Stimulated activated CD4-positive, alpha-beta T cell treated with anti-CD3 and anti-CD28 coated beads, TNF-alpha, amount 100 ng/mL, for 24 hours (primary cell): ENCODE measurements at regions not wholly inside any gene's neighbourhood (a gene's known extent, or its start where the extent isn't known, plus 50 kb on each side); places are given as distances from the start of the nearest gene placed in this dataset.

Source experiments
- DNase-seq, 3 experiments: peaks; one replicate each; pipeline ENCODE4 v3.0.0-alpha.2; 2020; ENCODE audit warnings: low read depth in 3 of 3

DNA sequence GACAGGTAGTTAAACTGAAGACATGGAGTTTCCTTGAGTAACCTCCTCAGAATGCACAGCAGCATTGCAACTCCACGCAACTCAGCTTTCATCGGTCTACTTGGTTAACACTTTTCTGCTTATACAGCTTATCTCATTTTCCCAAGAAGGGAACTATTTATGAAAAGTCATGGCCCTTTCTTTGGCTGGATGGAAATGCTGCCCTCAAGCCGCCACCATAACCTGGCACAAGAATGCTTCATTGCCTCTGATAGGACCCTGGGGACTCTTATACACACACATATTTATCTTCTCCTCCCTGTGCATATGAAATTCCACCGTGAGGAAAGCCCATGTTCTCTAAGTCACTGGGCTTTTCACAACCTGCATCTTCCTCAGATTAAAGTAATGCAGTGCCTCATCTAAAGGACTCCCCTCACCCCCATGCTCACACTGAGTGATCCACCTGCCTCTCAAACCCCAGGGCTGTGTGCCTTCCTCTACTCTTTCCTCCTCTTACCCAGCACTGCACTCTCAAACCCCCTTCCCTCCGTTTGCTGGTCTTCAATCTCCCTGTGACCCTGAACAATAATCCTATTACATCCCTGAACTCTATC, 192.0 kb upstream of the HNRNPA3 start:
- DNase-seq: no peak

DNA sequence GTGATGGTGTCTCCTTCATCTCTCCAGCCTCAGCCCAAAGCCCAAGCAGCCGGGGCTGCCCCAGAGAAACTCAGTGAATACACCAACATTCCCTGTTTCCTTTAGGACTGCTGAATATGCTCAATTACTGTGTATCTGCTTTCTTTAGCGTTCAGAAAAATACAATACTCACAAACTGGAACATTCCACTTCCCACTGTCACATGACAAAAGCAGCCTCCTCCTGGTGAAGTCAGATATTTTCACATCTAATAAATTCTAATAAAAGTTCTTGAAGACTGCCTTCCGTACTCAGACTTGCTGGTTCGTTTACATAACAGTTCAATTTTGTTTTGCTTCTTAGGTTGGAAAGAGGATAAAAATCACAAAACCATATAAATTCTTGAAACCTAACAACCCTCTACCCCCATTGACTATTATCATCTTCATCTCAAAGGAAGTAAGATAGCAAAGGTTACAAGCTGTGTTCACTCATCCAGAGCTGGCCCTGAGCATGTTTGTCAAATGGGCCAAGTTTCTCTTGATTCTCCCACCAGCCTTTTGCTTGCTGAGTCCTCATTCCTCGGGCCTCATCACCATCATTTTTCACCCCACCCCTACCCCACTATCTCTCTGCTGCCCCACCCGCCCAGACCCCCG, 190.8 kb upstream of the HNRNPA3 start:
- DNase-seq: no peak

DNA sequence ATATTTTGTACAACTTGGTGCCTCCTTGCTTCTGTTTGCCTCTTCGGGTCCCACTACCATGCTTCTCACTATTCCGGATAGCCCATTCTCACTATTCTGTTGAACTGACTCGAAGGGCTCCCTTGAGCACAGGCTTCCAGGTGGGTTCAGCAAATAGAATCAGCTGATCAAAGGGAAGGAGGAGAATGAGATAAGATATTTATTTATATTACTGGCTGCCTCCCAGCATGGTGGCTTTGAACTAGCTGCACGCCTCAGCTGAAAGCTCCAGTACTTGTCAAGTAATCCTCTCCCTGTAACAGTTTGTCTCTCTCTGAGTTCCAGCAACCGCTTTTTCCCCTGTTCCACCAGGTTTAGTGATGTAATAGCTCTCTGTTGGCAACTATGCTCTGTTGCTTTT, 187.8 kb upstream of the HNRNPA3 start:
- DNase-seq: no peak

DNA sequence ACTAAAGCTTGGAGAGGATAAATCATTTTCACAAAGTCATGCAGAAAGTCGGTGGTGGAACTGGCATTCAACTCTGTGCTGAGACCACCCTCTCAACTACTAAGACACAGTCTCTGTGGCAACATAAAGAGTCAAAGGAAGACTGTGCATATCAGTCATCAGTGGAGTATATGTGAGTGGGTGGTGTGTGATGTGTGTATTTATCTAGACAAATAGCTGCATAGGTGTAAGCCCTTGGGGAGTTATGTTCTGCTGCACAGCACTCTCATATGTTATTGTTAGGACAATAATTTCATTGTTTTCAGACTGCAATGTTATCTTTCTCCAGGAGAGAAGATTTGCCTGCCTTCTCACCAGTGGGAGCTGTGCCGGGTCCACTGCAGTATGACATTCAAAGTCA, 186.3 kb upstream of the HNRNPA3 start:
- no peak for DNase-seq

DNA sequence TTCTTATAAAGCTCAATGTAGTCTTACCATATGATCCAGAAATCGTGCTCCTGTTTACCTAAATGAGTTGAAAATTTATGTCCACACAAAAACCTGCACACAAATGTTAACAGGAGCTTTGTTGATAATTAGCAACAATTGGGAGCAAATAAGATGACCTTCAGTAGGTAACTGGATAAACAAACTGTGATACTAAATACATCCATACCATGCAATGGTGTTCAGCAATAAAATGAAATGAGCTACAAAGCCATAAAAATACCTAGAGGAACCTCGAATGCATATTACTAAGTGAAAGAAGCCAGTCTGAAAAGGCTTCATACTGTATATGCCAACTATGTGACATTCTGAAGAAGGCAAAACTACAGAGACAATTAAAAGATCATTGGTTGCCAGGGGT, 185.6 kb upstream of the HNRNPA3 start:
- DNase-seq: no peak

DNA sequence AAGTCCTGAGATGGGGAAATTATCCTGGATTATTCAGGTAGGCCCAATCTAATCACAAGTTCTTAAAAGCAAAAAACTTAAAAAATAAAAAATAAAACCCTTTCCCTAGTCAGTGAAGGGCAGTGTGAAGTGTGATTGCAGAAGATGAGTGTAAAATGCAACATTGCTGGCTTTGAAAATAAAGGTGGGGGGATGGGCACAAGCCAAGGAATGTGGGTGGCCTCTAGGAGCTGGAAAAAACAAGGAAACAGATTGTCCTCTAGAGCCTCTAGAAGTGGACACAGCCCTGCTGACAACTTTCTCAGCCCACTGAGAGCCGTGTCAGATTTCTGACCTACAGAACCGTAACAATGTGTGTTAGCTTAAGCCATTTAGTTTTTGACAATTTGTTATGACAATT, 184.3 kb upstream of the HNRNPA3 start:
- no peak for DNase-seq

DNA sequence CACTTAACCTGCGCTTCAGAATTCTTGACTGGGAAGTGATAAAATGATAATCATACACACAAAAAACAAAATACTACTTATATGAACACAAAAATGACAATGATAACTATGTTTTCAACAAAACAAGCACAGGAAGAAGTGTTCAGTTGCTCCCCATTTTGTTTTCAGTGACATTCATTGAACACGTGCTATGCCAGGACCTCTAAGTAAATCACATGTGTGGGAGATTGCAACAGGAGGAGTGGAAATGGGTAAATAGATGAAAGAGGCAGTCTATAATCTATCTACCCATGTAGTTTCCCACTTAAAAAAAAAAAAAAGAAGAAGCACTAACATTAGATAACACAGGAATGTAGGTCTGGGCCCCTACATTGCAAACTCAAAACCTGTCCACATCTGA, 183.5 kb upstream of the HNRNPA3 start:
- DNase-seq: no peak

DNA sequence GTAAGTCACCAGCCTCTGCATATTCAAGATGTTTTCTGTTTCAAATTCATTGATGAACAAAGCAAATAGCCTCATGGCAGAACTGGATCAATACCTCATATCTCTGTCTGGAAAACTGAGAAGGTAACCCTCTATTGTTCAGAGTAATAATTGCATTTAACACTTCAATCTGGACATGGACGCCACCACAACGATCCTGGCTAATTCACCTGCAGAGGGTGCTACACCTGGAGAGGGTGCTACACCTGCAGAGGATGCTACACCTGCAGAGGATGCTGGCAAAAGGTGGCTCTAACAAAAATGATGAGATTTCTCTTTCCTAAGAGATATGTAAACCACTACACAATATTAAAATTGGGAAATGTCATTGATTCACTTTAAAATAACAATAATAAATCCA, 183.1 kb upstream of the HNRNPA3 start:
- no peak for DNase-seq

DNA sequence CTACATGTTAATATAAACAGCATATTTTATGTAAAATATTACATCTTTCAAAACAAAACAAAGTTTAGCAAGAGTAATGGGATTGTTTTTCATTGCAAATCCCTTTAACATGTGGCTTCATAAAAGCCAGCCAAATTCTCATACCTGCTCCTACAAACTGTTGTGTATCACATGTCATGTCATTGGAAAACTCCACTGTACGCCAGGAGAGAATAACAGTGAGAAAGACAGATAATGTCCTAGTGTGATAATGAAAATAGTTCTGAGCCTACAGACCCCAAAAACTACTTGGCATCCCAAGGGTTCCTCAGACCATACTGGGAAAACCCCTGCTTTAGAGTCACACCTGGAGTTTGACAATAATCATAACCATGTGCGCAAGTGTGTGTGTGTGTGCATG, 182.7 kb upstream of the HNRNPA3 start:
- DNase-seq: no peak

DNA sequence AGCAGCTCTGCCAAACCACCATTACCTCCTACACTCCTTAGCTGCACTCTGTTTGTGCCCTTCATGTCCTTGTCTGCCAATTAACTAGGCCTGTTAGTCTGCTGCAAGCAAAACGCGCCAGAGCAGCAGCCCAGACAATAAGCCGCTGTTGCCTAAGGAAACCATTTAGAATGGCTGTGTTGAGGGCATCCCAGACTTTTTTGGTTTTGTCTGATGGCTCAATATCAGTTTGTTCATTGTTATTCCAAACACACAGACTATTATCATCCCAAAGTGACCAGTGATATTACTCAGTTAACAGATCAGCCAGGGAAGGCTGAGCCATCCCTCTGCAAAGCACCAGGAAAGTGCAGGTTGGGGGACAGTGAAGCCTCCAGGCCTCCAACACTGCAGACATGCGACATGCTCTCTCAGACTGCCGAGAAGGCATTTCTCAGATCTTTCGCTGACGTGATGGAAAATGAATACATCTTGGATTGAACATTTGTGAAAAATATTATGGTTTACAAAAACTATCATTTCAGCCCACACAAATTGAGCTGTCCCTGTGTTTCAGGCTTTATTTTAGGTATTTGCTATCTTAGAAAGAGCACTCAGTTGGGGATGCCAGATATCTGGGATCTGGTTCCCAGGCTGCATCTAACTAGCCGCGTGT, 182.0 kb upstream of the HNRNPA3 start:
- DNase-seq: no peak

DNA sequence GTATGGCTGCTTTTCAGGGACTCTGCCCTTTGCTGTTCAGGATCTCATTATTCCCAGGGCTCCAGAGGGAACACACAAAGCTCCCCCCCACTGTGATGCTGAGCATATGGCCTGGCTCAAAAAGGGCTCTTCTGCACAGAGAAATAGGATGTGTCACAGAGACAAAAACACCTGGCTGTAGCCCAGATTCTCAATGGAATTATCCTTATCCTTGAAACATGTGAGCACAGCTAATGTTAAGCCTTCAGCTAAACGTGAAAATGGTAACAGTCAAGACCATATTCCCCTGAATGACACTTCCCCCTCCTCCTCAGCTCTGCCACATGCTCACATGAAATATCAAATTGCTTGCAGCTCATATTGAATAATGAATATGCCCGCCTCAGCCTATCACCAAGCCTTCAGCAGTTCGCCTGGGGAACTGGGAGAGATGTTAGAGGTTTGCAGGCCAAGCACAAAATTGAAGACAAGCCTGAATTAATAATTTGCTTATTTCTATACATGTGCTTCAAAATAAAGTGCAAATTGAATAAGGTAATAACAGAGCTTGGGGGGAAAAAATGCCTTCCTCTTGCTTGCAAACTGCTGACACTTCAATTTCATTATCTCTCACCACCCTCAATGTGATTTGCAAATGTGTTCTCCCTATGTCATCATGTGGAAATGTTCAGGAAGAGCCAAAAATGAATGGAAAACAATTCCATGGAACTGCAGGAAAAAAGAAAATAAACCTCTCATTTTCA, 181.0 kb upstream of the HNRNPA3 start:
- no peak for DNase-seq

DNA sequence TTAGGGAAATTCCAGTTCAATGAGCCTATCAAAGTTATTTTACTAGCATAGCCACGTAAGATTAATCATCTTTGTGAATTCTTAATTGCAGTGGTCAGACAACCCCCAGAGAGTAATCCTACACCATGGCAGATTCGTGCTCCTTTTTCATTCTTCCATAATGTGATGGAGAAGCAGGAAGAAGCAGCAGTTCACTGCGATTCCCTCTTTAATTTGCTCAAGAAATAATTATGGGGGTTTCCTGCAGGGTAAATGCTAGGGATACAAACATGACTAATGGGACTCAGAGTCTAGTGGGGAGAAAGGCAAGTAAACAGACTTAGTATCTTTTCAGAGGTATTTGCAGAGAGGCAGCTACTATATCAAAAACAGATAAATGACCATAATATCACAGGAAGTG, 175.8 kb upstream of the HNRNPA3 start:
- no peak for DNase-seq

DNA sequence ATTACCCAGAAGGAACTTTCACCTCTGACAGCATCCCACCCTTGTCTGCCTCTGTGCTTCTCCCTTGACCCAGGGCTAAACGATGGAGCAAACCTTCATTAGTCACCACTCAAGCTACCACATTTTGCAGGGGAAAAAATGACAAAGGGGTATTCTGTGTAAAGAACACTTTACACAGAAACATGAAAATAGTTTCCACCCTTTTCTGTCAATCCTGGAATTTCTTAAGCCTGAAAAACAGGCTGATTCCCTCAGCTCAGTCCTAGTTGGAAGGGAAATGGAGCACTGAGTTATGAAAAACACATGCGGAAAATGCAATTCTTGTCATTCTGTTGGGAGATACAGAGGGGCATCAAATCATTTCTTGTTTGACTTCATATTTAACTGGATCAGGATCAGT, 175.0 kb upstream of the HNRNPA3 start:
- DNase-seq: no peak

DNA sequence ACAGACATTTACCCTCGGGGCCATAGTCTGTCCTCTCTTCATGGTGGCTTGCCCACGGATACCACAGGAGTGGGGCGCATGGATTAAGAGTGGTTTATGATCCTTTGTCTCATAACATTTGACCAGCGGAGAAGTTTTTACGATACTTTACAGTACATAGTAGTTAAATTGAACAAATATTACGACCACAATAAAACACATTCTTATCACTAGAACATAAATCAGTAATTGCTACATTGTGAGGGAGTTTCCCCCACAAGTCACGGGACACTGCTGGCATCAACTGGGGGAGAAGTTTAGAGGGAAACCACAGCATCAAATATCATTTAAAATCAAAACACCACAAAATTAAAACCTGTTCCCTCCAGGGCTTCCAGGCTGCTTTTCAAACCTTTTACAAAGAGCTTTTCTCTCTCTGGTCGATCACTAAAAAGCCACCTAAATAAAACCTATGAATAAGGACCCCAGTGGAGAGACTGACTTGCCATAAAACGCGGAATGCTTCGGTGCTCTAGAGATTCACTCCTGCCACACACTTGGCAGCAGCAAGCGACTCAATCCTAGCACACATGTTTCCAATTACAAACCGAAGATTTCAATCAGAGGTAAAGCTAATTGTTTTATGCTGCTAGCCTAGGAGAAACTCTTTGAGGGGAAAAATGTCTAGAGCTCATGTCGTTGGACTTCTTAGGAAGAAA, 173.7 kb upstream of the HNRNPA3 start:
- no peak for DNase-seq

DNA sequence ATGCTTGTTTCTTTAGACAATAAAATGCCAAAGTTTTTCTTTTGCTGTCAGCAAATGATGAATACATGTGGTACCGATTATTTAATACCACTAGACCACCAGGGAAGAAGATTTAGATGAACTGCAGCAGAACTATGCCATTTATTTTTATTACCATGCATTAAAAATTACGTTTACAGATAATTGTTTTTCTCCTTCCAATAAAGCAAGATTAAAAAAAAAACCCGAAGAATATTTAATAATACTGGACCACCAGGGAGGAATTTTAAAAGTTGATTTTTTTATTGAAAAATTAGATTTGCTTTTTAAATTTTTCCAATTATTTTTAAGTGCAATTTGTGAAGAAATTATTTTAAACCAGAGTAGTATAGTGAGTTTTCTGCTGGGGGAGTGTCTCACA, 170.3 kb upstream of the HNRNPA3 start:
- no peak for DNase-seq

DNA sequence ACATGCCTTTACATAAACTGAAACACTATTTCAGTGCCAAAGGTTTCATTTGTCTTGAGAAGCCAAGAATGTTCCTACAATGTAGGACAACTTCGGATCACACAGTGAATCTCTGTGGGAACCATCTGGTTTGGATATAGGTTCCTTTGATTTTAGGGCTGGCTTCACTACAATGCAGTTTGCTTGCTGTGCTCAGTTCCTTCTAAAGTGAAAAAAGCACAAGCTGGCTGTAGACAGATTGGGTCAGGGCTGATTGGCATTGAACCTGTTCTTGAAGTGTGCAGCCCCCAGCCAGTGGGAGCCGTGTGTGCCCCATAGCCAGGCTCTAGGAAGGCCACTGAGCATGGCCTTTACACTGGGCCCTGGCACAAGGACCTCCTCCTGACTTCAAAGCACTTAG, 167.9 kb upstream of the HNRNPA3 start:
- DNase-seq: no peak

DNA sequence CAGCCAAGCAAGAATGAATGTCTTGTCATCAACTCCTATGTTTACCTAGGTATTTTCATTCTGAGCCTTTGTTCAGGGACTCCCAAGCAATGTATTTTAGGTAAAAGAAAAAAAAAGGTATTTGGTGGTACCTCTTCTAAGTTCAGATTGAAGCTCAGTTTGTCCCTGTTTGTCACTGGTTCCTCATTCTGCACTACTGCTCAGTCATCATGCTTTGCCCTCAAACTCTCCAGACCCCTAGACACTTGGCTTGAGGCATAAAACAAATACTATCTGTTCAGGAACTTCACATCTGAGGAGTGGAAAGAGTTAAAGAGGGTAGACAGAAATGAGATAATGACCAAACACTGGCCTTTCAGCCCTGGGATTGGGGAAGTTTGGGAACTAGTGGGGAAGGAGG, 163.6 kb upstream of the HNRNPA3 start:
- DNase-seq: no peak

DNA sequence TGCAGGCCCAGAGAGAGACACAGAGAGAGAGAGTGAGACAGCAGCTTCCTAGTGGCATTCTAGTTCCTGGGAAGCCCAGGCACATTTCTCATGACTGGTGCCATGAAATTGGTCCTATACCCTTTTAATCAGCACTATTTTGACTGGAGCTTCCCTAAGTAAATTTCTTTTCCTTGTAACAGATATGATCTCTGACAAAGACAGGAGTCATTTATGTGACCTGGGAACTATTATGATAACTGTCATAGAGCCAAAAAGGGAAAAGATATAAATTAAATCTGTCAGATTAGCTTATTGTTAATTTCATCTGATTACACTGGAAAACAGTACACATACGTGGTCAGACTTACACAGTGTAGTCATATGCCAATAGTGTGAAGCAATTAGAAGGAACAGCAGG, 161.3 kb upstream of the HNRNPA3 start:
- no peak for DNase-seq

DNA sequence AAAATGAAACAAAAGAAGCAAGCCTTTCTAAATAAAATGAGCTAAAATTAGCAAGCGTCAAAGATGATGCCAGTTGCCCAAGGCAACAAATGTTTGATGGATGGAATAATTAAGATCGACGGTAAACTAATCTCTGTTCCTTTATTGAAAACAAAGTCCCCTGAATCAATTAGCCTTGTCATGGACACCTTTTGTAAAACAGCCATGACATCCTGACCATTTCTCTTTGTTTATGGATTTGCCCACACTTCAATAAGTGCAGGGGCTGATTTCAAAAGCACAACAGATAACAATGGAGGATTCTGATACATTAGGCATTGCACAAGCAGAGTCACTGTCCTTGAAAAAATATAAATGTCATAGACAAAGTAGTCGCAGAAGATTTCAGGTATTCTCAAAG, 160.1 kb upstream of the HNRNPA3 start:
- DNase-seq: no peak

DNA sequence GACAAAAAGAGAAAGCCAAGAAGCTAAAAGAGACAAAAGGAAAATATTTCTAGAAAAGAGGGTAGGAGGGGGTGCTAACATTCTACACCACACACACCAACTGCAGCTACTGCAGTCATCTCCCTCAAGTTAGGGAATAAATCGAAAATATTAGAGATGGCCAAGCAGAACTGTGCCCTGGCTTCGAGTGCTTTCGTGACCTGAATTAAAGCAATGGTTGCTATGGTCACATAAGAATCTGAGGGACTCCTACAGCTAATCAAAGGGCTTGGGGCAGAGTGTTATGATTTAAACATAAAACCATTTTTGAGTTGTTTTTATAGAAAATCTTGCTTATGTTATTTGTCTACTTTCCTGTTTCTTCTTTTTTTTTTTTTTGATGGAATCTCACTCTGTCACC, 159.6 kb upstream of the HNRNPA3 start:
- no peak for DNase-seq

DNA sequence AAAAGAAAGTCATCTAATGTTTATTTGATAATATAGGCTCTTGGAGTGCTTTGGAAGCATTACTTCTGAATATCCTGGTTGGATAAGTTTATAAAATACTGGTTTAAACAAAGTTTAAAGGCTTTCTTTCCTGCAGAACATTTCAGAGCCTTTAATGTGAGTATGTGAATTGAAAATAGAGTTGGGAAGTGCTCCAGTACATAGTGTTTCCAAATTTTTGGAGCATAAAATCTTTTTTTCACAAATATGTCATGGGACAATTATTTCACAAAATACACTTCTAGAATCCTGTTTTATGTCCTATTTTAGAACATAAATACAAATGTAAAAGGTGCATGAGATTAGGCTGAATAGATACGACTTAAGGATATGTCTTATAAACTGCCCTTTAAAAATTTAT, 158.9 kb upstream of the HNRNPA3 start:
- DNase-seq: no peak

DNA sequence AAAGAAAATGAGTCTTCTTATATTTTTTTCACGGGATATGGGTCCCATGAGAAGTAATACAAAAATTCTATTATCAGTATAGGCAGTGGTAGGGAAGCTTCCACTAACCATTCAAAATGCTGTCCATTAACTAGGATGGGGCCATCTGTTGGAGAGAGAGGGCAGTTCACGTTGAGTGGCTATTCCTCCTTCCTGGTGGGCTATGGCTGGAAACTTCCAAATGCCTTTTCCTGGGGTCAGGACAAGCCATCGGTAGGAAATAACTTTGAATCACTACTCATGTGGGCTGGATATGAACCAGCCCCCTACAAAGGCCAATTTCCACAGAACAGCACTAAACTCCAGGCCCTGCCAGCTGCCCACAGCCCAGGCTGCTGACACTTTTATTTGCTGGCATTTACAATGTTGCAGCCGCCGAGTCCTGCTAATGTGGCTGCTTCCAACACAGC, 156.1 kb upstream of the HNRNPA3 start:
- no peak for DNase-seq
